ENCODE measurements at regions not wholly inside any gene's neighbourhood (a gene's known extent, or its start where the extent isn't known, plus 50 kb on each side); places are given as distances from the start of the nearest gene placed in this dataset.

- no peaks in the 10 kb centered on the region for H3K27me3 ChIP-seq (ENCODE audit: control insufficient read depth, insufficient read depth, low read length)
- H3K9me3 ChIP-seq (ENCODE audit: control insufficient read depth, insufficient read depth, low read depth, low read length), result no peaks in the 10 kb centered on the region
- POLR2A ChIA-PET, result no interaction called here
- DNase-seq (ENCODE audit: low read depth, low spot score) (no peak), ATAC-seq (no peak)
- intact Hi-C loops (cut with micrococcal nuclease; ENCODE audit: unreplicated experiment), result no loop called here
- CTCF ChIA-PET, result no interaction called here
- no peaks in the 10 kb centered on the region for H3K36me3 ChIP-seq (ENCODE audit: control insufficient read depth, insufficient read depth, low read length)
- no peak for TF ChIP-seq CTCF (IDR thresholded peaks at IDR 0.05)
- no peak for TF ChIP-seq TCF7L2 (IDR thresholded peaks at IDR 0.05; ENCODE audit: low read depth, low read length)
- no peak for TF ChIP-seq POLR2AphosphoS5 (IDR thresholded peaks at IDR 0.05; ENCODE audit: low read depth, low read length)
- no peak for TF ChIP-seq REST (IDR thresholded peaks at IDR 0.05; ENCODE audit: insufficient read depth in 1 of 2, low read depth in 2 of 2, low read length in 1 of 2)
- no peak for TF ChIP-seq SIN3A (IDR thresholded peaks at IDR 0.05; ENCODE audit: borderline replicate concordance, insufficient read depth, low read depth, low read length)
- H3K27ac ChIP-seq (ENCODE audit: low read length), result no peak overlapping the region
- H3K4me1 ChIP-seq (ENCODE audit: control insufficient read depth, insufficient read depth, low read length), result no peaks in the 10 kb centered on the region
- no peak overlapping the region for H3K4me3 ChIP-seq (ENCODE audit: low read depth in 2 of 2, low read length in 2 of 2)
- in situ Hi-C loops (cut with HindIII; ENCODE audit: low pct_unique_long_range_greater_than_20kb, low sequenced_read_pairs), result no loop called here
- BruUV-seq (replicated peaks), result no TSS peak
Observed at GRCh38 chr5:162487528-162488525, 420.3 kb downstream of the GABRG2 start.

- no peak for TF ChIP-seq REST (IDR thresholded peaks at IDR 0.05; ENCODE audit: insufficient read depth in 1 of 2, low read depth in 2 of 2, low read length in 1 of 2)
- TF ChIP-seq TCF7L2 (IDR thresholded peaks at IDR 0.05; ENCODE audit: low read depth, low read length), result no peak
- TF ChIP-seq SIN3A (IDR thresholded peaks at IDR 0.05; ENCODE audit: borderline replicate concordance, insufficient read depth, low read depth, low read length), result no peak
- no peak for TF ChIP-seq CTCF (IDR thresholded peaks at IDR 0.05)
- no peak for TF ChIP-seq POLR2AphosphoS5 (IDR thresholded peaks at IDR 0.05; ENCODE audit: low read depth, low read length)
- CTCF ChIA-PET, result no interaction called here
- POLR2A ChIA-PET, result no interaction called here
Observed at GRCh38 chr5:162496100-162496808, 428.7 kb downstream of the GABRG2 start.

More at GRCh38 chr5:162496100-162496808, 428.7 kb downstream of the GABRG2 start:
- H3K9me3 ChIP-seq (ENCODE audit: control insufficient read depth, insufficient read depth, low read depth, low read length), result no peaks in the 10 kb centered on the region
- no peak overlapping the region for H3K27ac ChIP-seq (ENCODE audit: low read length)
- no peak for ATAC-seq
- no peak overlapping the region for H3K4me3 ChIP-seq (ENCODE audit: low read depth in 2 of 2, low read length in 2 of 2)
- intact Hi-C loops (cut with micrococcal nuclease; ENCODE audit: unreplicated experiment), result no loop called here
- H3K36me3 ChIP-seq (ENCODE audit: control insufficient read depth, insufficient read depth, low read length), result no peaks in the 10 kb centered on the region
- in situ Hi-C loops (cut with HindIII; ENCODE audit: low pct_unique_long_range_greater_than_20kb, low sequenced_read_pairs), result no loop called here
- H3K4me1 ChIP-seq (ENCODE audit: control insufficient read depth, insufficient read depth, low read length), result no peaks in the 10 kb centered on the region
- DNase-seq (ENCODE audit: low read depth, low spot score), result no peak
- BruUV-seq (replicated peaks), result no TSS peak
- no peaks in the 10 kb centered on the region for H3K27me3 ChIP-seq (ENCODE audit: control insufficient read depth, insufficient read depth, low read length)

Data from Panc1 (cell line).